Panc1 (cell line): ENCODE measurements at regions not wholly inside any gene's neighbourhood (a gene's known extent, or its start where the extent isn't known, plus 50 kb on each side); places are given as distances from the start of the nearest gene placed in this dataset.

Source experiments
- POLR2AphosphoS5 ChIP-seq: IDR thresholded peaks from 2 replicates; pipeline ENCODE4 v1.6.1; 2012; ENCODE audit warnings: mild to moderate bottlenecking, low read depth, low read length, moderate library complexity
- TF ChIP-seq, protein P1 (sequence below): fragments of 450-650 bp; IDR thresholded peaks from 2 replicates; pipeline ENCODE4 v1.5.1; 2017; ENCODE audit warnings: mild to moderate bottlenecking

DNA sequence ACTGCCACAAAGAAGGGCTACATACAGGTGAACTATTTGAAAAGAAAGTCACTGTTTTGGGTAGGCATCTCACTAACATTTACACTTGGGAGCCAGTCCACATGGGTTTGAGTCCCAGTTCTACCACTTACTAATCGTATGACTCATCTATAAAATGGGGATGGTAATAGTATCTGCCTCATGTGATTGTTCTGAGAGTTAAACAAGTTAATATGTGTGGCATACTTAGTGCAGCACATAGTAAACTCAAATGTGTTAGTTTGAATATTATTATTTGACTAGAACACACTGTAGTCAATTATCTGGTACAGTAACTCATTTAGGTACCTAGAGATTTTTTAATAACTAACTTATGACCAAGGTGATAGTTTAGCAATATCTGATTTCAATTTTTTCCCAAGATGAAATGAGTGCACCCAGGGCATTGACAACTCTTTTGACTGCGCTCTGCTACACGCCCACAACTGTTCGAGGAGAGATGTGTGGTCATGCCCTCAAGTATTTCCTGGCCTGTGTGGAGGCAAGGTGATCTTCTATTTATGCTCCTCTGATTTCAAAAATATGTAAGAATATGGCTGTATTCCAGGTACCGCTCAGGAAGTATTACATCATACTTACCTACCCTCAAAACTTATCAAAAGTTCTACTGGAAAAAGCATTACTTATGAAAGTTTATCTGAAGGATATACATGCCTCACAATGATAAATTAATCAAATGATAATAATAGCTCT, 210.6 kb upstream of the EGLN3 start:
- TF ChIP-seq, protein P1, sequence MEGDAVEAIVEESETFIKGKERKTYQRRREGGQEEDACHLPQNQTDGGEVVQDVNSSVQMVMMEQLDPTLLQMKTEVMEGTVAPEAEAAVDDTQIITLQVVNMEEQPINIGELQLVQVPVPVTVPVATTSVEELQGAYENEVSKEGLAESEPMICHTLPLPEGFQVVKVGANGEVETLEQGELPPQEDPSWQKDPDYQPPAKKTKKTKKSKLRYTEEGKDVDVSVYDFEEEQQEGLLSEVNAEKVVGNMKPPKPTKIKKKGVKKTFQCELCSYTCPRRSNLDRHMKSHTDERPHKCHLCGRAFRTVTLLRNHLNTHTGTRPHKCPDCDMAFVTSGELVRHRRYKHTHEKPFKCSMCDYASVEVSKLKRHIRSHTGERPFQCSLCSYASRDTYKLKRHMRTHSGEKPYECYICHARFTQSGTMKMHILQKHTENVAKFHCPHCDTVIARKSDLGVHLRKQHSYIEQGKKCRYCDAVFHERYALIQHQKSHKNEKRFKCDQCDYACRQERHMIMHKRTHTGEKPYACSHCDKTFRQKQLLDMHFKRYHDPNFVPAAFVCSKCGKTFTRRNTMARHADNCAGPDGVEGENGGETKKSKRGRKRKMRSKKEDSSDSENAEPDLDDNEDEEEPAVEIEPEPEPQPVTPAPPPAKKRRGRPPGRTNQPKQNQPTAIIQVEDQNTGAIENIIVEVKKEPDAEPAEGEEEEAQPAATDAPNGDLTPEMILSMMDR, result no peak
- no peak for TF ChIP-seq POLR2AphosphoS5
